Heart right ventricle (tissue), 16 donors: ENCODE measurements at regions not wholly inside any gene's neighbourhood (a gene's known extent, or its start where the extent isn't known, plus 50 kb on each side); places are given as distances from the start of the nearest gene placed in this dataset.

ENCODE experiments used
- ATAC-seq, 8 donors: fragments of 200-7000 bp; cut with Tn5 transposase; one replicate each; pipeline ENCODE4 v1.9.1; 2020; ENCODE audit warnings: mild to moderate bottlenecking in 8 of 8, moderate library complexity in 8 of 8, moderate number of reproducible peaks in 1 of 8
- DNase-seq, 2 donors: peaks; one replicate each; pipeline ENCODE4 v3.0.0-alpha.2; 2020
- H3K27ac ChIP-seq, 10 donors: fragments of 200-600 bp; sonication (generic) in 2 of 10; one replicate each; pipeline versions ENCODE4 v1.5.0 to v1.8.0; 2020 to 2022; ENCODE audit warnings: mild to moderate bottlenecking in 3 of 10
- H3K27me3 ChIP-seq, 7 donors: fragments of 200-600 bp; one replicate each; pipeline ENCODE4 v1.8.0; 2021 to 2022; ENCODE audit warnings: mild to moderate bottlenecking in 2 of 7
- H3K36me3 ChIP-seq, 9 donors: fragments of 200-600 bp; sonication (generic) in 1 of 9; one replicate each; pipeline versions ENCODE4 v1.5.0 to v1.8.0; 2020 to 2022; ENCODE audit warnings: mild to moderate bottlenecking in 2 of 9
- H3K4me1 ChIP-seq, 9 donors: fragments of 200-600 bp; sonication (generic) in 1 of 9; one replicate each; pipeline versions ENCODE4 v1.5.0 to v1.8.0; 2020 to 2022; ENCODE audit warnings: mild to moderate bottlenecking in 4 of 9
- H3K4me3 ChIP-seq, 10 donors: fragments of 200-600 bp; sonication (generic) in 2 of 10; one replicate each; pipeline versions ENCODE4 v1.5.0 to v1.8.0; 2020 to 2022; ENCODE audit warnings: mild to moderate bottlenecking in 7 of 10, moderate library complexity in 2 of 10
- H3K9me3 ChIP-seq, 11 donors: fragments of 200-600 bp in 10 of 11; sonication (generic) in 2 of 11; one replicate each; pipeline versions ENCODE4 v1.5.0 to v1.8.0; 2013 to 2022; ENCODE audit warnings: mild to moderate bottlenecking in 2 of 11, control low read depth in 1 of 11, moderate library complexity in 1 of 11
- WGBS, 2 donors: extraction: QIAGEN DNeasy Blood & Tissue Kit; methylation state at CpG; one replicate each; pipeline ENCODE4 v1.1.7; 2013; ENCODE audit warnings: inconsistent platforms in 1 of 2; 5-methylcytosine and 5-hydroxymethylcytosine counted together
- intact Hi-C, 10 donors: fragments of 100-400 bp; cut with DNase I; formaldehyde crosslinking; loops; one replicate each; pipeline versions ENCODE4 v1.11.1 to v1.14.2; 2022
- TF ChIP-seq, protein P1 (sequence below), 9 donors: fragments of 200-600 bp; sonication (generic) in 2 of 9; IDR thresholded peaks; one replicate each; pipeline versions ENCODE4 v1.5.0 to v1.8.0; 2021 to 2022; ENCODE audit warnings: antibody characterized with exemption in 9 of 9, mild to moderate bottlenecking in 5 of 9, moderate library complexity in 1 of 9
- donor health status: Arrhythmogenic right ventricular cardiomyopathy.
- donor health status: ischemic (EF 13 %, LVEDD 7.1; RV severe dilation, severe dysfunction).
- donor health status: healthy with polysubstance abuse.
- donor health status: DM: no; HTN: yes; CAD: no.
- donor health status: DM: no; HTN: no; CAD: no.
- donor health status: ischemic (EF 25% LVEDD 6.9; RV normal size, moderate dysfunction).
- donor health status: ischemic (EF 25% LVEDD 5.7; RV mildly dilated, moderate dysfunction).
- donor health status: healthy.
- donor health status: DM: yes; HTN: yes; CAD: no.
- donor health status: Ischemic cardiomyopathy.
- donor health status: ischemic (EF 35%, LVEDD 5.7; RV mildly dilated, moderate dysfunction).
- donor health status: nonischemic (EF 11% LVEDD 7.7; RV severe dilation, severe dysfunction).
- donor health status: DM: yes; HTN: yes; CAD: no.
- donor health status: PGD.
- donor health status: ischemic (EF 29% LVEDD 5.4; RV normal size, mild dysfunction).
- donor health status: nonischemic (EF 23%, LVEDD 6.1; RV moderate dilation, normal function).

DNA sequence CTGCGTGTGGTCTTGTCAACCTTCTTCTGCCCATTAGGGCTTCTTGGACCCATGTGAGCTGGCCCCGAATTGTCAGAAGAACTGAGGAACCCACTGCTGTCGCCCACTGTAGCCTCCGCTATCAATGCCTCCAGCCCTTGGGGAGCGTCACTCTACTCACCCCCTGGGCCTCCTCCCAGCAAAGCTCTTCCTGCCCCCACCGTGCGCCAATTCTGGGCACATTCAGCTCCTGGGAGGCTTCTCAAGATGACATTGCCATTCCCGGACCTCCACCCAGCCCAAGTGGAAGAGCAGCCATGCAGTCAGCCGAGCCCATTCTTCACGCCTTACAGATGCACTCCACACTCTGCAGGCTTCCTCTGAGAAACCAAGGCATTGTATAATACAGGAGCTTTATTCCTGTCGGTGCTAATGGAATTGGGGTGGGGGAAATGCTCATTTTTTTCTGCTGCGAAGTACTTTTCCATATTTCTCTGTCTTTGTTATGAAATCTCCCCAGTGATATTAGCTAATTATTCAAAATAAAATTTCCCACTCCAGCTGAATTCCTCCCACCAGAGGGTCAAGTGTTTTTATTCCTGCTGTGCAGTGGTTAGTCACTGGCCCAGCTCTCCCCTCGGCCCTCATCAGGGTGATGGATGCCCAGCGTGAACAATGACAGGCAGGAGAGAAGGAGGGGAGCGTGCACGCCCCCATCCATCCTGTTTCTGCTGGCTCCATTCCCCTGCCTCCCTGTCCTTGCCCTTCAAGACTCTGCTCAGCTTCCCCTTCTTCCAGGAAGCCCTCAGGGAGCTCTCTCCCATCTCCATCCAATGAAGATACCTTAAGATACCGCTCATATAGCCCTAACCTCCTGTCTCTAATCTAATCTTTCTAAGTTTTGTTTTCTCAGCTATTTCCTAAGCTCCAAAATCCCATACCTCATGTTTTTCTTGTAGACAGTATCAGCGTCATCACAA is 87.7 kb downstream of the C16orf95 start:
- Histone ChIP-seq H3K36me3 (no peaks in the 10 kb centered on the region), H3K9me3 (peaks cover 0 to 18% (median 0%) of the 10 kb centered on the region in 11 donors), H3K27ac (no peak overlapping the region), H3K27me3 (peaks cover 0 to 4% (median 0%) of the 10 kb centered on the region in 7 donors), H3K4me1 (peaks cover 0 to 10% (median 0%) of the 10 kb centered on the region in 9 donors), H3K4me3 (no peak overlapping the region)
- intact Hi-C loops: no loop called here
- TF ChIP-seq, protein P1, sequence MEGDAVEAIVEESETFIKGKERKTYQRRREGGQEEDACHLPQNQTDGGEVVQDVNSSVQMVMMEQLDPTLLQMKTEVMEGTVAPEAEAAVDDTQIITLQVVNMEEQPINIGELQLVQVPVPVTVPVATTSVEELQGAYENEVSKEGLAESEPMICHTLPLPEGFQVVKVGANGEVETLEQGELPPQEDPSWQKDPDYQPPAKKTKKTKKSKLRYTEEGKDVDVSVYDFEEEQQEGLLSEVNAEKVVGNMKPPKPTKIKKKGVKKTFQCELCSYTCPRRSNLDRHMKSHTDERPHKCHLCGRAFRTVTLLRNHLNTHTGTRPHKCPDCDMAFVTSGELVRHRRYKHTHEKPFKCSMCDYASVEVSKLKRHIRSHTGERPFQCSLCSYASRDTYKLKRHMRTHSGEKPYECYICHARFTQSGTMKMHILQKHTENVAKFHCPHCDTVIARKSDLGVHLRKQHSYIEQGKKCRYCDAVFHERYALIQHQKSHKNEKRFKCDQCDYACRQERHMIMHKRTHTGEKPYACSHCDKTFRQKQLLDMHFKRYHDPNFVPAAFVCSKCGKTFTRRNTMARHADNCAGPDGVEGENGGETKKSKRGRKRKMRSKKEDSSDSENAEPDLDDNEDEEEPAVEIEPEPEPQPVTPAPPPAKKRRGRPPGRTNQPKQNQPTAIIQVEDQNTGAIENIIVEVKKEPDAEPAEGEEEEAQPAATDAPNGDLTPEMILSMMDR (IDR thresholded peaks at IDR 0.05): no peak
- no peak for ATAC-seq
- WGBS, 2 donors: 74 to 79% methylated on average over 18 of the region's 18 CpGs
- no peak for DNase-seq

DNA sequence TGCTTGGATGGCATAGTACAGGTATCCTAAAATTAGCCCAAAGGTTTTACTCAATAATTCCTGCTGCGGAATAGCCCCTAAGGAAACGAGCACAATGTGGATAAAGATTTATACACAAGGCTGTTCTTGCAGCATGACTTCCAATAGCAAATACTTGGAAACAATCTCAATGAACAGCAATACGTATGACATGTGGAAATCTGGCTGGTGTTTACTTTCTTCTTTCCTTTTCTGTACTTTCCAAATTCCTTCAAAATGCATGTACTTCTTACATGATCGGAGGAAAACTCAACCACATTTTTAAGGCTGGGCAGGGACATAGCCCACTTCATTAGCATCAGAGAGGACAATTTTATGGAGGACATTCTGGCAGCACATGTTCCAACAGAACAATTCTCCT is 86.6 kb downstream of the C16orf95 start:
- no peak for DNase-seq
- no peak for ATAC-seq

DNA sequence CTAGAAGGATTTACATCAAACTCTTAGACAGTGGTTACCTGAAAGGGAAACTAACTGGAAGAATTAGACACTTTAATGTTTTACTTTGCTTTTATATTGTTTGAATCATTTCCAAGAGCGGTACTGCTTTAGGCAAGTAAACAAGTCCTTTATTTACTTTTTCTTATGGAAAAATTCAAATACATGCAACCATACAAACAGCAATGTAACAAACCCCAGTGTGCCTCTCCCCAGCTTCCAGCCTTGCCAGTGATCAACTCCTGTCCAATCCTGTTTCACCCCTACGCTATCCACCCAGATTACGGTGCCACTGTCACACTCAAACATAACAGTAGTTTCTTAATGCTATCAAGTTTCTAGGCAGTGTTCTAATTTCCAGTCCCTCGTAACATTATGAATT is 85.9 kb downstream of the C16orf95 start:
- DNase-seq: no peak
- TF ChIP-seq, protein P1 (IDR thresholded peaks at IDR 0.05): no peak
- intact Hi-C loops: no loop called here

More for the DNA sequence above, 86.6 kb downstream of the C16orf95 start:
- intact Hi-C loops: no loop called here
- peaks cover 0 to 10% (median 0%) of the 10 kb centered on the region in 9 donors for H3K4me1 ChIP-seq
- no peak overlapping the region for H3K4me3 ChIP-seq
- H3K27me3 ChIP-seq: peaks cover 0 to 11% (median 0%) of the 10 kb centered on the region in 7 donors
- no peaks in the 10 kb centered on the region for H3K36me3 ChIP-seq
- peaks cover 0 to 18% (median 0%) of the 10 kb centered on the region in 11 donors for H3K9me3 ChIP-seq
- 75 to 81% methylated on average over 4 of the region's 4 CpGs for WGBS, 2 donors
- H3K27ac ChIP-seq: no peak overlapping the region
- TF ChIP-seq, protein P1 (IDR thresholded peaks at IDR 0.05): no peak

DNA sequence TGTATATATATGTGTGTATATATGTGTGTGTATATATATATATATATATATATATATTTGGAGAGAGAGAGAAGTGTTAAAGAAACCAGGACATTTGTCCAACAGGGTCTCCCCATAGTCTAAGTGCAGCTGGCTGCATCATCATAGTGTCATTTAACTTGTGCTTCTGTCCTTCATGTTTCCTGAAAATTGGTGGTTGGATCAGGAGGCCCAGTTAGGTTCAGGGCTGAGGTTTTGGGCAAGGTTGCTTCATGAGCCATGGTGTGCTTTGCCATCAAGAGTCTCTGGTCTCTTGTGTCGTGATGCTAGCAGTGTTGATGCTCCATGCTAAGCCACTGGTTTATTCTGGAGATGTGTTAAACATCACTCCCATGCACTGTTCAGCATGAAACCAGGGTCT is 85.3 kb downstream of the C16orf95 start:
- peaks cover 0 to 18% (median 9%) of the 10 kb centered on the region in 7 donors for H3K27me3 ChIP-seq
- TF ChIP-seq, protein P1 (IDR thresholded peaks at IDR 0.05): no peak
- peaks cover 0 to 18% (median 0%) of the 10 kb centered on the region in 11 donors for H3K9me3 ChIP-seq
- no peak overlapping the region for H3K4me3 ChIP-seq
- H3K27ac ChIP-seq: no peak overlapping the region
- intact Hi-C loops: no loop called here
- DNase-seq: no peak
- peaks cover 0 to 10% (median 0%) of the 10 kb centered on the region in 9 donors for H3K4me1 ChIP-seq
- H3K36me3 ChIP-seq: no peaks in the 10 kb centered on the region
- WGBS, 2 donors: 91 to 92% methylated on average over 1 of the region's 1 CpG
- ATAC-seq: no peak

More for the DNA sequence above, 85.9 kb downstream of the C16orf95 start:
- no peaks in the 10 kb centered on the region for H3K36me3 ChIP-seq
- H3K27me3 ChIP-seq: peaks cover 0 to 18% (median 5%) of the 10 kb centered on the region in 7 donors
- peaks cover 0 to 18% (median 0%) of the 10 kb centered on the region in 11 donors for H3K9me3 ChIP-seq
- H3K4me3 ChIP-seq: no peak overlapping the region
- whole genome bisulfite sequencing, 2 donors: 94 to 96% methylated on average over 4 of the region's 4 CpGs
- no peak for ATAC-seq
- no peak overlapping the region for H3K27ac ChIP-seq
- peaks cover 0 to 10% (median 0%) of the 10 kb centered on the region in 9 donors for H3K4me1 ChIP-seq
